Glutamatergic neuron (in vitro differentiated cells): ENCODE measurements at regions not wholly inside any gene's neighbourhood (a gene's known extent, or its start where the extent isn't known, plus 50 kb on each side); places are given as distances from the start of the nearest gene placed in this dataset.
"Not testable (repeated sequence)": the region's sequence is repeated elsewhere in the genome, so short reads cannot be mapped to it uniquely, and the experiment has no call there.

ENCODE experiments used
- DNase-seq: peaks from one replicate; pipeline ENCODE4 v3.0.0; 2022
- H3K27ac Mint-ChIP-seq: one replicate; pipeline ENCODE4 v1.8.0; 2020; ENCODE audit warnings: mild to moderate bottlenecking, mixed read lengths, inconsistent platforms; ENCODE audit not compliant: unreplicated experiment
- H3K27me3 Mint-ChIP-seq: one replicate; pipeline ENCODE4 v1.8.0; 2020; ENCODE audit warnings: mild to moderate bottlenecking, moderate library complexity, mixed read lengths, inconsistent platforms; ENCODE audit not compliant: unreplicated experiment
- H3K36me3 Mint-ChIP-seq: one replicate; pipeline ENCODE4 v1.8.0; 2020; ENCODE audit warnings: mild to moderate bottlenecking, mixed read lengths, inconsistent platforms; ENCODE audit not compliant: unreplicated experiment
- H3K4me1 Mint-ChIP-seq: one replicate; pipeline ENCODE4 v1.8.0; 2020; ENCODE audit warnings: mild to moderate bottlenecking, low read depth, mixed read lengths, inconsistent platforms; ENCODE audit not compliant: unreplicated experiment
- H3K4me3 Mint-ChIP-seq: one replicate; pipeline ENCODE4 v1.8.0; 2020; ENCODE audit warnings: mild to moderate bottlenecking, mixed read lengths, inconsistent platforms; ENCODE audit not compliant: unreplicated experiment
- H3K9me3 Mint-ChIP-seq: one replicate; pipeline ENCODE4 v1.8.0; 2020; ENCODE audit warnings: mild to moderate bottlenecking, moderate library complexity, mixed read lengths, inconsistent platforms; ENCODE audit not compliant: unreplicated experiment
- TF ChIP-seq, protein P1 (sequence below): fragments of 200-600 bp; sonication (generic); IDR thresholded peaks from one replicate; pipeline ENCODE4 v1.5.0; 2021; ENCODE audit not compliant: partially characterized antibody, unreplicated experiment

- DNase-seq, result no peak
- Mint-ChIP-seq H3K27ac (no peak overlapping the region), H3K4me1 (no peaks in the 10 kb centered on the region), H3K27me3 (no peaks in the 10 kb centered on the region), H3K4me3 (no peak overlapping the region), H3K9me3 (no peaks in the 10 kb centered on the region), H3K36me3 (no peaks in the 10 kb centered on the region)
- TF ChIP-seq, protein P1, sequence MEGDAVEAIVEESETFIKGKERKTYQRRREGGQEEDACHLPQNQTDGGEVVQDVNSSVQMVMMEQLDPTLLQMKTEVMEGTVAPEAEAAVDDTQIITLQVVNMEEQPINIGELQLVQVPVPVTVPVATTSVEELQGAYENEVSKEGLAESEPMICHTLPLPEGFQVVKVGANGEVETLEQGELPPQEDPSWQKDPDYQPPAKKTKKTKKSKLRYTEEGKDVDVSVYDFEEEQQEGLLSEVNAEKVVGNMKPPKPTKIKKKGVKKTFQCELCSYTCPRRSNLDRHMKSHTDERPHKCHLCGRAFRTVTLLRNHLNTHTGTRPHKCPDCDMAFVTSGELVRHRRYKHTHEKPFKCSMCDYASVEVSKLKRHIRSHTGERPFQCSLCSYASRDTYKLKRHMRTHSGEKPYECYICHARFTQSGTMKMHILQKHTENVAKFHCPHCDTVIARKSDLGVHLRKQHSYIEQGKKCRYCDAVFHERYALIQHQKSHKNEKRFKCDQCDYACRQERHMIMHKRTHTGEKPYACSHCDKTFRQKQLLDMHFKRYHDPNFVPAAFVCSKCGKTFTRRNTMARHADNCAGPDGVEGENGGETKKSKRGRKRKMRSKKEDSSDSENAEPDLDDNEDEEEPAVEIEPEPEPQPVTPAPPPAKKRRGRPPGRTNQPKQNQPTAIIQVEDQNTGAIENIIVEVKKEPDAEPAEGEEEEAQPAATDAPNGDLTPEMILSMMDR, result no peak
Measured at GRCh38 chr9:3646226-3646625, 120.4 kb upstream of the RFX3 start.

- not testable (repeated sequence) for H3K27ac Mint-ChIP-seq, H3K4me1 Mint-ChIP-seq, DNase-seq, H3K4me3 Mint-ChIP-seq, H3K27me3 Mint-ChIP-seq, H3K9me3 Mint-ChIP-seq, H3K36me3 Mint-ChIP-seq
Measured at GRCh38 chr9:3642075-3642474, 116.3 kb upstream of the RFX3 start.

DNA sequence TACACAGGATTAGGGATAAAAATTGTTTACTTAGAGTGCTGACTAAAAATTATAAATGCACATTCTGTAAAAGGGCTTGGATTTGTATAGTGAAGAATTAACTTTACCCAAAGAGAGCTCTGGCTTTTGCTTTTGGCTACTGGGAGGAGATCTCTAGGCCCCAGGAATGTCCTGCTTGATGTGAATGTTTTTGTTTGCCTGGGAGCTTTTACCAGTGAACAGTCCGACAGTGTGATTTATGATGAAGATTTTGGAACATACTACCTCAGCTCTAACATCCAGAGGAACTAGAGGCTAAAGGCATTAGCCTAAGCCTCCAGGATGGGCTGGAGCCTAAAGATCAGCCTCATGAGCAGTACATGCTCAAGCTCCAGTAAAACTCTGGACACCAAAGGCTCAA is 103.7 kb upstream of the RFX3 start:
- TF ChIP-seq, protein P1, result no peak
- H3K4me3 Mint-ChIP-seq, result no peak overlapping the region
- no peaks in the 10 kb centered on the region for H3K9me3 Mint-ChIP-seq
- no peak overlapping the region for H3K27ac Mint-ChIP-seq
- H3K27me3 Mint-ChIP-seq, result no peaks in the 10 kb centered on the region
- no peaks in the 10 kb centered on the region for H3K36me3 Mint-ChIP-seq
- no peaks in the 10 kb centered on the region for H3K4me1 Mint-ChIP-seq
- DNase-seq, result no peak

DNA sequence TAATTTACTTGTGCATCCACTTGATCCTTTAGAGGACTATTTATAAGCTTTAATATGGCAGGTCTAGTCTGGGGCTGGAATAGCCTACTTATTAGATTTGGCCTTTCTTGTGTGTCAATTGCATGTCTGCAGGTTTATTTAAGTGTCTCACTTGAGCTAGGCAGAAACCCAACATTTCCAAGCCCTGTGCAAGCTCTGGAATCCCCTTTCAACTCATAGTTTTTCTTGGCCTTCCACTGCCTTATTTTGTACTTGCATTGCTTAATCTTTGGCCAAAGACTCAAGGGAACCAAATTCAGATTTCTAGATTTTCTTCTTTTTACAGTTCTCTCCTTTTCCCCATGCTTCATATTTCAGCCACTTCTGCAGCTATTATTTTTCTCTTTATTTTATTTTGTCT is 102.4 kb upstream of the RFX3 start:
- no peak for DNase-seq
- no peak overlapping the region for H3K27ac Mint-ChIP-seq
- no peaks in the 10 kb centered on the region for H3K9me3 Mint-ChIP-seq
- H3K4me3 Mint-ChIP-seq, result no peak overlapping the region
- no peaks in the 10 kb centered on the region for H3K4me1 Mint-ChIP-seq
- no peaks in the 10 kb centered on the region for H3K27me3 Mint-ChIP-seq
- TF ChIP-seq, protein P1, result no peak
- no peaks in the 10 kb centered on the region for H3K36me3 Mint-ChIP-seq

- TF ChIP-seq, protein P1, result no peak
- no peaks in the 10 kb centered on the region for H3K4me1 Mint-ChIP-seq
- no peak for DNase-seq
- H3K36me3 Mint-ChIP-seq, result no peaks in the 10 kb centered on the region
- H3K27me3 Mint-ChIP-seq, result no peaks in the 10 kb centered on the region
- no peak overlapping the region for H3K27ac Mint-ChIP-seq
- no peak overlapping the region for H3K4me3 Mint-ChIP-seq
- H3K9me3 Mint-ChIP-seq, result no peaks in the 10 kb centered on the region
Measured at GRCh38 chr9:3608011-3608410, 82.2 kb upstream of the RFX3 start.

GRCh38 chr9:3600672-3601071 is 74.9 kb upstream of the RFX3 start:
- Mint-ChIP-seq H3K27me3 (no peaks in the 10 kb centered on the region), H3K4me3 (no peak overlapping the region), H3K36me3 (no peaks in the 10 kb centered on the region), H3K27ac (no peak overlapping the region), H3K9me3 (peaks cover 2% of the 10 kb centered on the region), H3K4me1 (no peaks in the 10 kb centered on the region)
- TF ChIP-seq, protein P1, result no peak
- no peak for DNase-seq
